H1 (cell line): ENCODE measurements at regions not wholly inside any gene's neighbourhood (a gene's known extent, or its start where the extent isn't known, plus 50 kb on each side); places are given as distances from the start of the nearest gene placed in this dataset.

ENCODE experiments used
- CTCF ChIP-seq, 3 experiments: IDR thresholded peaks; 1 replicate in 2 of 3; 2 replicates in 1 of 3; pipeline versions ENCODE4 v1.5.1 to v1.6.1; 2011; ENCODE audit warnings: low read length in 3 of 3, mild to moderate bottlenecking in 3 of 3, inconsistent platforms in 2 of 3, low read depth in 1 of 3, moderate library complexity in 1 of 3; ENCODE audit not compliant: insufficient read depth in 1 of 3; ENCODE audit errors: control extremely low read depth in 1 of 3
- POLR2A ChIP-seq, 2 experiments: IDR thresholded peaks; 1 replicate in 1 of 2; 2 replicates in 1 of 2; pipeline ENCODE4 v1.6.1; 2011; ENCODE audit warnings: low read depth in 2 of 2, low read length in 2 of 2, mild to moderate bottlenecking in 2 of 2; ENCODE audit errors: control extremely low read depth in 1 of 2
- TAF1 ChIP-seq: IDR thresholded peaks from 2 replicates; pipeline ENCODE4 v1.6.1; 2011; ENCODE audit warnings: mild to moderate bottlenecking, low read depth, low read length

DNA sequence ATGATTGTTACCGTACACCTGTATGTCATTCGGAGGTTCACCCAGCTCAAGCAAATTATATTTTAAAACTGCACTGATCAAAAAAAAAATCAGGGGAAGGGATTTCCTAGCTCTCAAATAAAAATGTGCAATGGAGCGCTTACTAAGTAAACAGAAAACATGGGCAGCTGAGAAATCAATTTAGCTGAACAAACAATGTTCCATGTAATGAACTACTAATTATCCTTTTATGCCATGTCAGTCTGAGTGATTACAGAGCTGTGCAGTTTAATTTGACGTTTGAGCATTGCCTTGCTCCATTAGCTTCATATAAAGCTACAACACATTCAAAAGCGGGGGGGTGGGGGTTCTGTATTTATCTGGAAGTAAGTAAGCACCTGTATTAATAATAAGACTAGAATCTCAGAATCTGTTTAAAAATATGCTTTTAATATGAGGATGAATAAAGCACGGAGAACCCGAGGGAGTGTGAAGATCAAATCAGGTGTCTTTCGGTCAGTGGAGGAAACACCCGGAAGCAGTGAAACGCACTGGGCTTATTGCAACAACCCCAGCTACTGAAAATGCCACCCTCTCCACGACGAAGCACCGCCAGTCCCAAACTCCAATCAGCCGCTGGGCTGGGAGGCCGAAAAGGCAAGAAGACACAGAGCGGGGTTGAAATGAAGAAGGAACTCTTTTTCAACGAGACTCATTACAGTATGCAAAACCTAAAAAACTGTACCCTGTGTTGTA lies 196.5 kb upstream of the ATP11B start:
- TF ChIP-seq CTCF (IDR thresholded peaks at IDR 0.05; ENCODE audit: control extremely low read depth in 1 of 3, insufficient read depth in 1 of 3, low read depth in 1 of 3, low read length in 3 of 3): no peak
- no peak for TF ChIP-seq TAF1
- no peak for TF ChIP-seq POLR2A (IDR thresholded peaks at IDR 0.05; ENCODE audit: control extremely low read depth in 1 of 2, low read depth in 2 of 2, low read length in 2 of 2)
